Neural cell (in vitro differentiated cells): ENCODE measurements at regions not wholly inside any gene's neighbourhood (a gene's known extent, or its start where the extent isn't known, plus 50 kb on each side); places are given as distances from the start of the nearest gene placed in this dataset.

Experiments
- H2AFZ ChIP-seq: fragments of 200-600, 300-800 bp; sonication (generic), shearing (Covaris generic); 2 replicates; pipeline ENCODE4 v1.6.0; 2014; ENCODE audit warnings: low read depth, mild to moderate bottlenecking, antibody characterized with exemption, low read length, moderate library complexity
- H3F3A ChIP-seq: fragments of 200-600 bp; shearing (Covaris generic); 2 replicates; pipeline ENCODE4 v1.6.1; 2016; ENCODE audit warnings: mild to moderate bottlenecking, moderate library complexity, mixed read lengths, antibody characterized with exemption, low read length; ENCODE audit not compliant: insufficient read depth, poor library complexity, severe bottlenecking
- H3K27ac ChIP-seq: fragments of 200-600, 300-800 bp; sonication (generic), shearing (Covaris generic); 2 replicates; pipeline ENCODE4 v1.5.1; 2014; ENCODE audit warnings: mild to moderate bottlenecking, low read length, moderate library complexity
- H3K27me3 ChIP-seq: fragments of 300-800, 200-600 bp; sonication (generic), shearing (Covaris generic); 2 replicates; pipeline ENCODE4 v1.6.0; 2014; ENCODE audit warnings: mild to moderate bottlenecking, low read depth, low read length, moderate library complexity; ENCODE audit not compliant: insufficient read depth
- H3K36me3 ChIP-seq: fragments of 300-800, 200-600 bp; sonication (generic), shearing (Covaris generic); 2 replicates; pipeline ENCODE4 v1.5.1; 2014; ENCODE audit warnings: mild to moderate bottlenecking, antibody characterized with exemption, low read length, moderate library complexity; ENCODE audit not compliant: insufficient read depth
- H3K4me2 ChIP-seq: fragments of 300-800, 200-600 bp; sonication (generic), shearing (Covaris generic); 2 replicates; pipeline ENCODE4 v1.6.0; 2014; ENCODE audit warnings: mild to moderate bottlenecking, low read length
- H3K4me3 ChIP-seq: fragments of 300-800, 200-600 bp; sonication (generic), shearing (Covaris generic); 2 replicates; pipeline ENCODE4 v1.5.1; 2014; ENCODE audit warnings: mild to moderate bottlenecking, low read length, moderate library complexity
- H3K79me2 ChIP-seq: fragments of 200-600 bp; shearing (Covaris generic); replicated peaks from 2 replicates; pipeline ENCODE4 v1.6.0; 2014; ENCODE audit warnings: mild to moderate bottlenecking, low read length, moderate library complexity; ENCODE audit not compliant: insufficient read depth
- H3K9ac ChIP-seq: fragments of 300-800, 200-600 bp; sonication (generic), shearing (Covaris generic); 2 replicates; pipeline ENCODE4 v1.6.1; 2016; ENCODE audit warnings: mild to moderate bottlenecking, low read length, mixed read lengths
- H3K9me2 ChIP-seq: fragments of 200-600 bp; shearing (Covaris generic); 2 replicates; pipeline ENCODE4 v1.6.1; 2016; ENCODE audit warnings: mild to moderate bottlenecking, low read length, mixed read lengths; ENCODE audit not compliant: insufficient read depth
- H3K9me3 ChIP-seq: fragments of 200-600, 300-800 bp; sonication (generic), shearing (Covaris generic); 2 replicates; pipeline ENCODE4 v1.6.1; 2016; ENCODE audit warnings: mild to moderate bottlenecking, mixed run types, low read length, moderate library complexity, mixed read lengths
- H4K20me1 ChIP-seq: fragments of 200-600 bp; shearing (Covaris generic); 2 replicates; pipeline ENCODE4 v1.6.1; 2016; ENCODE audit warnings: mild to moderate bottlenecking, mixed run types; ENCODE audit not compliant: insufficient read depth
- EZH2 ChIP-seq: fragments of 200-600, 300-800 bp; shearing (Covaris generic), sonication (generic); IDR thresholded peaks from 2 replicates; pipeline ENCODE4 v1.6.1; 2014; ENCODE audit warnings: antibody characterized with exemption, low read length, borderline replicate concordance, mild to moderate bottlenecking; ENCODE audit not compliant: insufficient read depth, poor library complexity, severe bottlenecking
- MXI1 ChIP-seq: fragments of 450-650 bp; conservative IDR thresholded peaks from 2 replicates; pipeline ENCODE4 v1.6.1; 2014; ENCODE audit warnings: antibody characterized with exemption, mild to moderate bottlenecking; ENCODE audit not compliant: poor library complexity, severe bottlenecking
- POLR2AphosphoS5 ChIP-seq: IDR thresholded peaks from 2 replicates; pipeline ENCODE4 v1.6.1; 2012
- RAD21 ChIP-seq: fragments of 450-650 bp; conservative IDR thresholded peaks from 2 replicates; pipeline ENCODE4 v1.6.1; 2014; ENCODE audit warnings: antibody characterized with exemption, mild to moderate bottlenecking, moderate library complexity
- SMC3 ChIP-seq: fragments of 450-650 bp; conservative IDR thresholded peaks from 2 replicates; pipeline ENCODE4 v1.6.1; 2014; ENCODE audit warnings: antibody characterized with exemption, mild to moderate bottlenecking, moderate library complexity; ENCODE audit not compliant: poor library complexity
- TAF1 ChIP-seq: IDR thresholded peaks from 2 replicates; pipeline ENCODE4 v1.6.1; 2012; ENCODE audit warnings: low read depth
- TF ChIP-seq, protein P1 (sequence below): fragments of 450-650 bp; IDR thresholded peaks from 2 replicates; pipeline ENCODE4 v1.5.1; 2014; ENCODE audit warnings: antibody characterized with exemption, mild to moderate bottlenecking, moderate library complexity; ENCODE audit not compliant: poor library complexity, severe bottlenecking
- TF ChIP-seq, protein P2 (sequence below): IDR thresholded peaks from 2 replicates; pipeline ENCODE4 v1.6.1; 2012; ENCODE audit warnings: borderline replicate concordance

DNA sequence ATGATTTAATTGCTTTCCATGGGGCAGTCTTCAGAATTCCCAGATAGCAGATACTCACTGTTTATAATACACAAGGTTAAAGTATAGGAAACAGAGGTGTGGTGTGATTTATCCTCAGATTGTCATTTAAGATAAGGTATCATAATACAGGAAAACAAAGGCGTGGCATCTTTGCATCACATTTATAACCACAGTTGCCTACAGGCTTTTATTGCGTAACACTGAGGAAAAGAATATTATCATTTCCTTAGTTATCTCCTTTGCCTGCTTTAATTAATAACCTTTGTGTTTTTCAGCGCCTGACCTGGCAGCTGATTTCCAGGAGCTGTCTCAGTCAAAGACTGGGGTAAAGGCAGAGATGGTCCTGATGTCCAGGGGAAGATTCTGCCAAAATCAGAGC, 68.8 kb downstream of the SSX7 start:
- no peak overlapping the region for H2AFZ ChIP-seq
- H3K4me3 ChIP-seq, result no peak overlapping the region
- no peak overlapping the region for H3K9ac ChIP-seq
- no peaks in the 10 kb centered on the region for H3F3A ChIP-seq
- no peak for TF ChIP-seq TAF1
- TF ChIP-seq MXI1, result no peak
- no peak for TF ChIP-seq EZH2
- TF ChIP-seq, protein P1, sequence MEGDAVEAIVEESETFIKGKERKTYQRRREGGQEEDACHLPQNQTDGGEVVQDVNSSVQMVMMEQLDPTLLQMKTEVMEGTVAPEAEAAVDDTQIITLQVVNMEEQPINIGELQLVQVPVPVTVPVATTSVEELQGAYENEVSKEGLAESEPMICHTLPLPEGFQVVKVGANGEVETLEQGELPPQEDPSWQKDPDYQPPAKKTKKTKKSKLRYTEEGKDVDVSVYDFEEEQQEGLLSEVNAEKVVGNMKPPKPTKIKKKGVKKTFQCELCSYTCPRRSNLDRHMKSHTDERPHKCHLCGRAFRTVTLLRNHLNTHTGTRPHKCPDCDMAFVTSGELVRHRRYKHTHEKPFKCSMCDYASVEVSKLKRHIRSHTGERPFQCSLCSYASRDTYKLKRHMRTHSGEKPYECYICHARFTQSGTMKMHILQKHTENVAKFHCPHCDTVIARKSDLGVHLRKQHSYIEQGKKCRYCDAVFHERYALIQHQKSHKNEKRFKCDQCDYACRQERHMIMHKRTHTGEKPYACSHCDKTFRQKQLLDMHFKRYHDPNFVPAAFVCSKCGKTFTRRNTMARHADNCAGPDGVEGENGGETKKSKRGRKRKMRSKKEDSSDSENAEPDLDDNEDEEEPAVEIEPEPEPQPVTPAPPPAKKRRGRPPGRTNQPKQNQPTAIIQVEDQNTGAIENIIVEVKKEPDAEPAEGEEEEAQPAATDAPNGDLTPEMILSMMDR, result no peak
- TF ChIP-seq, protein P2, sequence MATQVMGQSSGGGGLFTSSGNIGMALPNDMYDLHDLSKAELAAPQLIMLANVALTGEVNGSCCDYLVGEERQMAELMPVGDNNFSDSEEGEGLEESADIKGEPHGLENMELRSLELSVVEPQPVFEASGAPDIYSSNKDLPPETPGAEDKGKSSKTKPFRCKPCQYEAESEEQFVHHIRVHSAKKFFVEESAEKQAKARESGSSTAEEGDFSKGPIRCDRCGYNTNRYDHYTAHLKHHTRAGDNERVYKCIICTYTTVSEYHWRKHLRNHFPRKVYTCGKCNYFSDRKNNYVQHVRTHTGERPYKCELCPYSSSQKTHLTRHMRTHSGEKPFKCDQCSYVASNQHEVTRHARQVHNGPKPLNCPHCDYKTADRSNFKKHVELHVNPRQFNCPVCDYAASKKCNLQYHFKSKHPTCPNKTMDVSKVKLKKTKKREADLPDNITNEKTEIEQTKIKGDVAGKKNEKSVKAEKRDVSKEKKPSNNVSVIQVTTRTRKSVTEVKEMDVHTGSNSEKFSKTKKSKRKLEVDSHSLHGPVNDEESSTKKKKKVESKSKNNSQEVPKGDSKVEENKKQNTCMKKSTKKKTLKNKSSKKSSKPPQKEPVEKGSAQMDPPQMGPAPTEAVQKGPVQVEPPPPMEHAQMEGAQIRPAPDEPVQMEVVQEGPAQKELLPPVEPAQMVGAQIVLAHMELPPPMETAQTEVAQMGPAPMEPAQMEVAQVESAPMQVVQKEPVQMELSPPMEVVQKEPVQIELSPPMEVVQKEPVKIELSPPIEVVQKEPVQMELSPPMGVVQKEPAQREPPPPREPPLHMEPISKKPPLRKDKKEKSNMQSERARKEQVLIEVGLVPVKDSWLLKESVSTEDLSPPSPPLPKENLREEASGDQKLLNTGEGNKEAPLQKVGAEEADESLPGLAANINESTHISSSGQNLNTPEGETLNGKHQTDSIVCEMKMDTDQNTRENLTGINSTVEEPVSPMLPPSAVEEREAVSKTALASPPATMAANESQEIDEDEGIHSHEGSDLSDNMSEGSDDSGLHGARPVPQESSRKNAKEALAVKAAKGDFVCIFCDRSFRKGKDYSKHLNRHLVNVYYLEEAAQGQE, result no peak
- TF ChIP-seq RAD21, result no peak
- TF ChIP-seq SMC3, result no peak
- no peaks in the 10 kb centered on the region for H3K27me3 ChIP-seq
- H3K36me3 ChIP-seq, result no peaks in the 10 kb centered on the region
- H3K79me2 ChIP-seq, result no peaks in the 10 kb centered on the region
- H3K4me2 ChIP-seq, result no peak overlapping the region
- H3K27ac ChIP-seq, result no peak overlapping the region
- H3K9me3 ChIP-seq, result no peaks in the 10 kb centered on the region
- H4K20me1 ChIP-seq, result no peaks in the 10 kb centered on the region
- no peaks in the 10 kb centered on the region for H3K9me2 ChIP-seq

DNA sequence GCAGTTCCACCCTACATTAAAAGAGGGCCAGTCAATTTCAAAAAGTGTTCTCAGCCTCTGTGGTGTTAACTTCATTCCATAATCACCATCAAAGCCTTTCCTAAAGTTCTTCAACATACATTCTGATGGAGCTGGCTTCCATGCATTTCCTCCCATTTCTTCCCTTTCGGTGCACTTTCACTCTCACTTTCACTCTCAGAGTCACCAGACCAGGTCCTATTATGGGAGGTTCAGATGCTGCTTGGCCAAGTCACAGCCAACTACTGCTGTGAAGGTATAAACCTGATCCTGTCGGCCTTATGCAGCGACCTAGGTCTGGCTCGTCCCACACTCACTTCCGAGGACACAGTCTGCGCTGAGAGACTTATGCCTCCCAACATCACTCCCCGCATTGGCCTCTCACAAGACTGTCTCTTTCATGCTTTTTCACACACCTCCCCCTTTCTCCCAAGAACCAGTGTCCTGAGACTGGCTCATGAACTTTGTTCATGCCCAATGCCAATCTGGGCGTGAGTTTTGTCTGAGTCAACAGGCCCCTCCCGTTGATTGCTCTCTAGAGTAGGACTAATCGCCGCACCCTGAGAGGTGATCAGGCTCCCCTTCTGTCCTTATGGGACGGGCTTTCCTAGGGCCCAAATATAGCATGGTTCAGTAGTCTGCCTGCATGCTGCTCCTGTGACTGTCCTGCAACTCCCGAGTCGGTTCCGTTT, 60.8 kb upstream of the XAGE1B start:
- Histone ChIP-seq H3K9ac (no peak overlapping the region), H3K36me3 (no peaks in the 10 kb centered on the region), H3F3A (no peaks in the 10 kb centered on the region), H3K9me2 (no peaks in the 10 kb centered on the region), H4K20me1 (no peaks in the 10 kb centered on the region), H3K4me3 (no peak overlapping the region), H3K79me2 (no peaks in the 10 kb centered on the region), H2AFZ (no peak overlapping the region), H3K27ac (no peak overlapping the region), H3K4me2 (no peak overlapping the region), H3K27me3 (no peaks in the 10 kb centered on the region), H3K9me3 (no peaks in the 10 kb centered on the region)
- TF ChIP-seq, protein P2, result no peak
- TF ChIP-seq POLR2AphosphoS5, result no peak
- no peak for TF ChIP-seq TAF1
